Transverse colon (tissue), 3 donors: ENCODE measurements at regions not wholly inside any gene's neighbourhood (a gene's known extent, or its start where the extent isn't known, plus 50 kb on each side); places are given as distances from the start of the nearest gene placed in this dataset.
"Not testable (repeated sequence)": the region's sequence is repeated elsewhere in the genome, so short reads cannot be mapped to it uniquely, and the experiment has no call there.

Experiments used
- POLR2A ChIP-seq: fragments of 450-650 bp; IDR thresholded peaks from one replicate; pipeline ENCODE4 v1.6.1; 2016; ENCODE audit warnings: antibody characterized with exemption, mild to moderate bottlenecking, moderate library complexity
- TF ChIP-seq, protein P1 (sequence below), 5 experiments: fragments of 200-600 bp in 3 of 5; fragments of 450-650 bp in 2 of 5; sonication (generic) in 3 of 5; IDR thresholded peaks; 1 replicate in 2 of 5; 2 replicates in 3 of 5; pipeline ENCODE4 v1.5.1; 2016 to 2017; ENCODE audit warnings: antibody characterized with exemption in 5 of 5, inconsistent platforms in 3 of 5, mild to moderate bottlenecking in 2 of 5, moderate library complexity in 1 of 5

GRCh38 chr4:33953848-33954247 lies 2290.5 kb downstream of the ARAP2 start:
- TF ChIP-seq, protein P1, sequence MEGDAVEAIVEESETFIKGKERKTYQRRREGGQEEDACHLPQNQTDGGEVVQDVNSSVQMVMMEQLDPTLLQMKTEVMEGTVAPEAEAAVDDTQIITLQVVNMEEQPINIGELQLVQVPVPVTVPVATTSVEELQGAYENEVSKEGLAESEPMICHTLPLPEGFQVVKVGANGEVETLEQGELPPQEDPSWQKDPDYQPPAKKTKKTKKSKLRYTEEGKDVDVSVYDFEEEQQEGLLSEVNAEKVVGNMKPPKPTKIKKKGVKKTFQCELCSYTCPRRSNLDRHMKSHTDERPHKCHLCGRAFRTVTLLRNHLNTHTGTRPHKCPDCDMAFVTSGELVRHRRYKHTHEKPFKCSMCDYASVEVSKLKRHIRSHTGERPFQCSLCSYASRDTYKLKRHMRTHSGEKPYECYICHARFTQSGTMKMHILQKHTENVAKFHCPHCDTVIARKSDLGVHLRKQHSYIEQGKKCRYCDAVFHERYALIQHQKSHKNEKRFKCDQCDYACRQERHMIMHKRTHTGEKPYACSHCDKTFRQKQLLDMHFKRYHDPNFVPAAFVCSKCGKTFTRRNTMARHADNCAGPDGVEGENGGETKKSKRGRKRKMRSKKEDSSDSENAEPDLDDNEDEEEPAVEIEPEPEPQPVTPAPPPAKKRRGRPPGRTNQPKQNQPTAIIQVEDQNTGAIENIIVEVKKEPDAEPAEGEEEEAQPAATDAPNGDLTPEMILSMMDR (IDR thresholded peaks at IDR 0.05), result not testable (repeated sequence)
- TF ChIP-seq POLR2A, result not testable (repeated sequence)
